DOHH2 (cell line): ENCODE measurements at regions not wholly inside any gene's neighbourhood (a gene's known extent, or its start where the extent isn't known, plus 50 kb on each side); places are given as distances from the start of the nearest gene placed in this dataset.

ENCODE experiments used
- H3F3A ChIP-seq: fragments of 200-600 bp; sonication (generic), shearing (Covaris generic); 2 replicates; pipeline ENCODE4 v1.6.0; 2016; ENCODE audit warnings: antibody characterized with exemption, mild to moderate bottlenecking; ENCODE audit not compliant: control insufficient read depth, insufficient read depth
- H3K27ac ChIP-seq: fragments of 200-600 bp; sonication (generic); 2 replicates; pipeline ENCODE4 v1.5.1; 2014; ENCODE audit warnings: low read depth, mild to moderate bottlenecking, low read length, moderate library complexity
- H3K27me3 ChIP-seq: fragments of 200-600 bp; sonication (generic); 2 replicates; pipeline ENCODE4 v1.6.1; 2014; ENCODE audit warnings: mild to moderate bottlenecking, low read length, mixed read lengths; ENCODE audit not compliant: control insufficient read depth
- H3K36me3 ChIP-seq: fragments of 200-600 bp; sonication (generic); 2 replicates; pipeline ENCODE4 v1.6.1; 2014; ENCODE audit warnings: mild to moderate bottlenecking, low read length, moderate library complexity, mixed read lengths; ENCODE audit not compliant: control insufficient read depth
- H3K4me1 ChIP-seq: fragments of 200-600 bp; sonication (generic); 2 replicates; pipeline ENCODE4 v1.6.1; 2014; ENCODE audit warnings: mild to moderate bottlenecking, low read length, mixed read lengths; ENCODE audit not compliant: control insufficient read depth
- H3K4me2 ChIP-seq: fragments of 200-600 bp; sonication (generic); 2 replicates; pipeline ENCODE4 v1.6.0; 2014; ENCODE audit warnings: mild to moderate bottlenecking, low read length, moderate library complexity
- H3K4me3 ChIP-seq: fragments of 200-600 bp; sonication (generic); 2 replicates; pipeline ENCODE4 v1.5.1; 2014; ENCODE audit warnings: mild to moderate bottlenecking, low read length, mixed read lengths
- H3K79me2 ChIP-seq: fragments of 200-600 bp; sonication (generic); 2 replicates; pipeline ENCODE4 v1.6.1; 2014; ENCODE audit warnings: mild to moderate bottlenecking, low read length, mixed read lengths; ENCODE audit not compliant: control insufficient read depth
- H3K9me2 ChIP-seq: fragments of 200-600 bp; sonication (generic); replicated peaks from 2 replicates; pipeline ENCODE4 v1.6.1; 2014; ENCODE audit warnings: mild to moderate bottlenecking, low read length, mixed read lengths; ENCODE audit not compliant: control insufficient read depth
- H3K9me3 ChIP-seq: fragments of 200-600 bp; sonication (generic); 2 replicates; pipeline ENCODE4 v1.6.1; 2014; ENCODE audit warnings: antibody characterized with exemption, low read length, mixed read lengths; ENCODE audit not compliant: control insufficient read depth, insufficient read depth
- H4K20me1 ChIP-seq: fragments of 200-600 bp; sonication (generic); 2 replicates; pipeline ENCODE4 v1.6.0; 2014; ENCODE audit warnings: low read depth, mild to moderate bottlenecking, antibody characterized with exemption, low read length, moderate library complexity; ENCODE audit not compliant: control insufficient read depth, insufficient read depth
- CTCF ChIP-seq: fragments of 200-600 bp; sonication (generic); IDR thresholded peaks from one replicate; pipeline ENCODE4 v1.5.1; 2014; ENCODE audit warnings: antibody characterized with exemption, mild to moderate bottlenecking, low read depth, low read length; ENCODE audit not compliant: poor library complexity, severe bottlenecking
- EZH2phosphoT487 ChIP-seq: fragments of 200-600 bp; sonication (generic); IDR thresholded peaks from 2 replicates; pipeline ENCODE4 v1.6.1; 2017; ENCODE audit warnings: borderline replicate concordance, mild to moderate bottlenecking, antibody characterized with exemption, low read length, moderate library complexity, mixed read lengths

GRCh38 chr13:107977071-107977574 lies 238.2 kb downstream of the LIG4 start:
- no peak overlapping the region for H3K4me3 ChIP-seq
- TF ChIP-seq EZH2phosphoT487 (no peak), CTCF (no peak)
- H3K27ac ChIP-seq: no peak overlapping the region
- no peak overlapping the region for H3K4me2 ChIP-seq
- H3K79me2 ChIP-seq: no peaks in the 10 kb centered on the region
- no peaks in the 10 kb centered on the region for H3K9me2 ChIP-seq
- no peaks in the 10 kb centered on the region for H4K20me1 ChIP-seq
- H3K9me3 ChIP-seq: no peaks in the 10 kb centered on the region
- no peaks in the 10 kb centered on the region for H3F3A ChIP-seq
- H3K36me3 ChIP-seq: no peaks in the 10 kb centered on the region
- no peaks in the 10 kb centered on the region for H3K4me1 ChIP-seq
- H3K27me3 ChIP-seq: no peaks in the 10 kb centered on the region

DNA sequence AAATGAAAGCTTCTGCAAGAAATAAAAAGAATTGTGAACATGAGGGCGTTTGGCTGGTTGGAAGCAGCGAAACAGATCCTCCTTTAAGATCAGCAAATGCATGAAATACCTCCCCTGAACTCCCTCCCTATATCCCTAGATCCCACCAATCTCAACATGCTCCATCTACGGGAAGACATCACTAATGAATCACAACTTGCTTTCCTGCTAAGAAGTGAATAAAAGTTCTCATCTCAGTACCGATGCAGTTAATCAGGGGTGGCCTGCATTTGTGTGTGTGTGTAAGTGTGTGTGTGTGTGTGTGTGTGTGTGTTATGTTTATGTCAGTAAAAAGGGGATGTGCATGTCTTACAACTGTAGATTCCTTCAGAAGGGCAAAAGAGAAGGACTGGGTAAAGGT lies 238.7 kb downstream of the LIG4 start:
- Histone ChIP-seq H3K79me2 (no peaks in the 10 kb centered on the region), H3K36me3 (no peaks in the 10 kb centered on the region), H3K27ac (no peak overlapping the region), H4K20me1 (no peaks in the 10 kb centered on the region), H3K4me1 (no peaks in the 10 kb centered on the region), H3F3A (no peaks in the 10 kb centered on the region), H3K9me3 (no peaks in the 10 kb centered on the region), H3K4me2 (no peak overlapping the region), H3K27me3 (no peaks in the 10 kb centered on the region), H3K9me2 (no peaks in the 10 kb centered on the region), H3K4me3 (no peak overlapping the region)
- TF ChIP-seq EZH2phosphoT487: no peak
- no peak for TF ChIP-seq CTCF

GRCh38 chr13:107974409-107974808 lies 240.9 kb downstream of the LIG4 start:
- H3K27ac ChIP-seq: no peak overlapping the region

More at GRCh38 chr13:107974409-107974808, 240.9 kb downstream of the LIG4 start:
- Histone ChIP-seq H4K20me1 (no peaks in the 10 kb centered on the region), H3K27me3 (no peaks in the 10 kb centered on the region), H3K4me2 (no peak overlapping the region), H3K4me3 (no peak overlapping the region), H3K79me2 (no peaks in the 10 kb centered on the region), H3K9me2 (no peaks in the 10 kb centered on the region), H3K9me3 (no peaks in the 10 kb centered on the region), H3F3A (no peaks in the 10 kb centered on the region), H3K36me3 (no peaks in the 10 kb centered on the region), H3K4me1 (no peaks in the 10 kb centered on the region)
- TF ChIP-seq CTCF (no peak), EZH2phosphoT487 (no peak)
